Myocyte (in vitro differentiated cells): ENCODE measurements at regions not wholly inside any gene's neighbourhood (a gene's known extent, or its start where the extent isn't known, plus 50 kb on each side); places are given as distances from the start of the nearest gene placed in this dataset.

Experiments used
- DNase-seq: peaks from one replicate; pipeline ENCODE4 v3.0.0-alpha.2; 2012; ENCODE audit warnings: low read depth

DNA sequence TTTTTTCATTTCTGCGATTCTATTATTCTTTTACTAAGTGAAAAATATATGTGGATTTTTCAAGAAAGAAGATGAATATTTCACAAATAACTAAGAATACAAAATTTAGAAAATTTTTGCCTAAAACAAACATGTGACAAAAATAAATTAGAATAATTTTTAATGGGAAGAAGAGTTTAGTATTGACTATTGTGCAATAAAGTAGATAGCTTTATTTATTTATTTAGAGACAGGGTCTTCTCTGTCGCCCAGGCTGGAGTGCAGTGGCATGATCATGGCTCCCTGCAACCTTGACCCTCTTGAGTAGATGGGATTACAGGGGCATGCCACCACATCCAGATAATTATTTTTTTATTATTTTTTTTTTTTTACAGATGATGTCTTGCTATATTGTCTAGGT lies 95.3 kb upstream of the PAQR3 start:
- DNase-seq, result no peak

DNA sequence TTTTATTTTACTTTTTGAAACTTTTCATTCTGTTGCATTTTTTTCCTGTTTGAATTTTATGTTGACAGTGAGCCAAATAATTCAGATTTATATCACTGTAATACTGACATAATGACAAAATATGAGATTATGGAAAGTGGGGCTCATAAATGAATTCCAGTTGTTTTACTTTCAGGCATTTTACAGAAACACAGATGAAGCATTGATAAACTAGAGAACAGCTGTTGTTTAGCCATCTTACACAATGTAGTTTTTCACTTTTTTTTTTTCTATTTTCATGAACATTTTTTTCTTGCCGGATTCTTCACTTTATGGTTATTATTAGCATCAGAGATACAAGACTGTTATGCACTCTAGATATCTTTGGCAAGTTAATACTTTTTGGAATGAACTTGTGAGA lies 91.7 kb upstream of the PAQR3 start:
- DNase-seq, result no peak

DNA sequence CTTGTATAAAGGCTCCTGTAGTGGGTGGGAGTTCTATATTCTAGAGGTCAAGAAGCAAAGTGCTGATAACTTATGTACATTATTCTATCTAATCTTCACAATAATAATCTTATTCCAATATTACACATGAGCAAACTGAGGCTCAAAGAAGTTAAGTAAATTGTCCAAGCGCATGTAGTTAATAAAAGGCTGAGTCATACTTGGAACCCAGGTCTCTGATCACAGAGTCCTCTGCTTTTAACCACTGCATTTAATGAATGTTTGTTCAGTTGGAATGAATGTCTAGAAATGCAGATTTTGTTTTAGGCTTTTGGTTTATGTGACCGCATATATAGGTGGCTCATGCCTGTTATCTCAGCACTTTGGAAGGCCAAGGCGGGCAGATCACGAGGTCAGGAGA lies 88.4 kb upstream of the PAQR3 start:
- DNase-seq, result no peak

DNA sequence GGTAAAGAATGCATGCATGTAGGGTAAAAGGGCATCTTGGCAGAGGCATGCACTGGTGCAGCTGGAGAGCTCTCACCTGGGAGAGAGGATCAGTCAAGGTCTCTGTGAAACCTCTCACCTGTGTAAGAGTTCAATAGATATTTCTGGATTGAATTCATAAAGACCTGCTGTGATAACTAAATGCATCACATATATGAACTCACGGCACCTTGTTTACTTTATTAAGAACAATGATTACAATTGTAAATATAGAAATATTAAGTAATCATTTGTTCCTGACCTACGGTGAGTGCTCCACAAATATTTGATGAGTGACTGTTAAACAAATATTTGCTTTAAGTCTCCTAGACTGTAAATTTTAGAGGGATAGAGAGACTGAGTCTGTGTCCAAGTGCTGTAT lies 85.9 kb upstream of the PAQR3 start:
- no peak for DNase-seq

DNA sequence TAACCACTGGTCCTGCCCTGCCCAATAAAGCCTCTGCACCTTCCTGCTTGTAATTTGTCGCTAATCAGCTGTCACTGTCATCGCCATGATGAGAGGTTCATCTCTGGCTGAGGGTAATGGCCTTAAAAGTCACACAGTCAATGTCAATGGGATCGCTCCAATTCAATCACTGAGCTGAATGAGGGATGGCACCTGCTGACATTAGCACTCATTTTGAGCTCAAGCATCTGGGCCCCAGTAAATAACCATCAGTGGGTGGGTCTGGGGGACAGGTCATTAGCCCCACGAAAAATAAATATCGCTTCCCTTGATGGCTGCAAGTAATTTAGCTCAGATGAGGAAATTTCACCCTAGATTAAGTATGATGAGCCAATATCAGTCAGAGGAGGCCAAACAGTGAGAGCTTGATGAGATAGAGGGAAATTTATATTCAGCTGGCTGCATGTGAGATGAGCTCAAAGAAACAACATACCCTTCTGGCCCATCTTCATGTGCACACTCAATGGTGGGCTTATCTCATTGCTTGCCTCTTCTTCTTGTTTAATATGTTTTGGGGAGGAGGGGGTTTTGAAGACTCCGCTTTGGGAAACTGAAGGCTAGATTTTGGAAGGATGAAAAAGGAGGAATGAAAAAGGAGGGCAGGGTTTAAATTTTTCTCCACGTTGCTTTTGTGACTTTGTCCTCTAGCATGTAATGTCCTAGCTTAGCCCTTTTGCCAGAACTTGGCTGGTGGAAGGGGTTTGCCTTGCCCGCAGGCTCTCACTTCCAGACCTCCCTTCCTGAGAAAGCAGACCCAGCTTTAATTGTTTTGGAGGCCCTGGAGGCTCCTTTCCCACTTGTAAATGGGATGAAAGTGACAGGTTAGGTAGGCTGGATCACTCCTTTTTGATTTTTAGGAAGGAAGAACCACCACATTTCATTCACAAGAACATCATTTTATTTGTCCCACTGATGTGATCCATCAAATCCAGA lies 84.8 kb upstream of the PAQR3 start:
- no peak for DNase-seq

DNA sequence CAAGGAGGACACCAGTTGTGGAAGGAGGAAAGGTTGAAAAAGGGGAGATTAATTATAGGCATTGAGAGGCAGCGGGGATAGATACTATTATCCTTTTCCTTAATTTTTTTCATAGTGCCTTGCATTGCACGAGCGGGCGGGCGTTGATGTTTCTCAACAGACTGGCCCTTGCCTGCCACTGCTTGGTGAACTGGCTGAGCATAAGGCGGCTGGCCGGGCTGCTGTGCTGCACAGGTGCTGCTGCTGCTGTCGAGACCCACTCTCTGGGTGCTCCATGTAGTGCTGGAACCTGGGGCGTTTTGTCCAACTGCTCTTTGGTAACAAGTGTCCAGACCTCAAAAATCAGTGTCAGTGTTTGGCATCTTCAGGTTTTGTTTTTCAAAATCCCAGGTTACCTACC lies 83.3 kb upstream of the PAQR3 start:
- DNase-seq, result no peak

DNA sequence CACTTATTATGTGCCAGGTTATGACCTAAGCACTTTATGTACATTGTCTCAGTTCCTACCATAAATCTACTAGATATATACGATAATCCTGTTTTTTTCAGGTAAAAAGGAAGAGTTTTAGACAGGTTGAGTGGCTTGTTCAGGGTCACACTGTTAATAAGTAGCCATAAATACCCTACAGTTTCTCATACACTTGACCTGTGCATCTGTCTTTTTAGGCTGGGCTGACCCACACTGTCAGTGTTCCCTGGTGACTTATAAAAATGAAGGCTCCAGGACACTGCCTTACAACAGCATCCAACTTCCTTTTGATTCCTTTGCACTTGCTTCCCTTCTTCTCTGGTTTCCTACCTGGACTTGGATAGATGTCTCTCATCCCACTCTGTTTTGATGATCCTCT lies 78.2 kb upstream of the PAQR3 start:
- DNase-seq, result no peak

DNA sequence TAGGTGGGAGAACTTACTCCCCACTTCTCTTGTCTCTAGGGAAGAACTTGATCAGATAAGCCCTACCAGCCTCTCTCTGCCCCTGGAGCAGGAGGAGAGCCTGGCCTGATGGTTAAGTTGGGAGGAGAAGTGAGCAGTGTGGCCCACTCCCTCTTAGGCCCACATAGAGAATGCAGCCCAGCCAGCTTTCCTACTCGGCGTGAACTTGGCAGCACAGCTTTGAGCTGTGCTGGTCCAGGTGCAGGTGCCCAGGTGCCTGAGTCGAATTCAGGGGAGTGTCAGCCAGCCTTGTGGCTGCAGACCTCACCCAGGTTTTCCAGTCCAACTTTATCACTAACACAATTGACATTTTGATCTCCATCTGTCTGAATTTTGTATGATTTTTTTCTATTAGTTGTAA lies 77.6 kb upstream of the PAQR3 start:
- DNase-seq, result no peak

DNA sequence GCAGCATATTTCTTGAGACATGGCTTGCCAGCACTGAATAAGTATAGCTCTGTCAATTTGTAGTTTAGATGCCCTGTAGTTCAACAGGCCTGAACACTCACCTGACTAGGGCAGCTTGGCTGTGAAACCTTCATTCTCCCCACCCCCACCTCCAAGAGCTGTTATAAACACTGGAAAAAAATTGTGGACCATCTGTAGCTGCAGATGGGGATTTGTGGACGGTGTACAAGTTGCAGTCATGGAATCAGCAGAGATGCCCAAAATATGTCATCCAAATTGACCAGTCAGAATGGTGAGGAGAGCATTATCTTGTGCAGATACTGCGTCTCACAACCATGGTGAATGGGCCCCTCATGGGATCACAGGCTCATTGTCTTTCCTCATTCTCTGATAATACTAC lies 76.2 kb upstream of the PAQR3 start:
- DNase-seq, result no peak

DNA sequence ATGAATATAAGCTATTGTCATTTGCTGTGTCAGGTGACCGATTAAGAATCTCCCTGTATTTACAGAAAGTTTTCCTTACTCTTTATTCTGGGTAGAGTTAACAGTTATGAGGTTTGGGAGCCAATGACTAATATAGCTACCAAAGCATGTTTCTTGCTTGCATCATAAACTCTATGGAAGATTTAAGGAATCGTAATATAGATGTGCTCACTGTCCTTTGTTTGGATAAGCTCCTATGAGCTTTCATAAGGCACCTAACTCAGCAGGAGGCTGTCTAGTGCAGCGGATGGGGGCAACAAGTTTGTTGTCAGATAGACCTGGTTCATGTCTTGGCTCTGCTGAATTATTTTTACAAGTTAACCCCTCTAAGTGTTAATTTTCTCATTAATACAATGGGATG lies 75.0 kb upstream of the PAQR3 start:
- no peak for DNase-seq

DNA sequence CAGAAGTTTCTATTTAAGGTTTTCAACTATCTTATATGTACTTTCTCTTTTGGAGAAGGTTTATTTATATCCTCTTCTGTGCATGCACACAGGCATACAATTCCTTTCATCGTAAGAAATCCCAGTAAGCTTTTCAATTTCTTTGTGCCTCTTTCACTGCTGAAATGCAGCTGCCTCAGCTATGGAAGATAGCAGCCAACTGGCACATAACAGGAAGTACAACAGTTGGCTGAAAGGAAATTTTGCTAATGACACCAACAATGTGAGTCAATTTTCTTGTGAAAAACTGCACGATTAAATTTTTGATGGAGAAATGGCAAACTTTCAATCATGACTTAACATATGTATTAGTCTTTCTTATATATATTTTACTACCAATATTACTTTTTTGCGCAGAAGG lies 74.5 kb upstream of the PAQR3 start:
- DNase-seq, result no peak

DNA sequence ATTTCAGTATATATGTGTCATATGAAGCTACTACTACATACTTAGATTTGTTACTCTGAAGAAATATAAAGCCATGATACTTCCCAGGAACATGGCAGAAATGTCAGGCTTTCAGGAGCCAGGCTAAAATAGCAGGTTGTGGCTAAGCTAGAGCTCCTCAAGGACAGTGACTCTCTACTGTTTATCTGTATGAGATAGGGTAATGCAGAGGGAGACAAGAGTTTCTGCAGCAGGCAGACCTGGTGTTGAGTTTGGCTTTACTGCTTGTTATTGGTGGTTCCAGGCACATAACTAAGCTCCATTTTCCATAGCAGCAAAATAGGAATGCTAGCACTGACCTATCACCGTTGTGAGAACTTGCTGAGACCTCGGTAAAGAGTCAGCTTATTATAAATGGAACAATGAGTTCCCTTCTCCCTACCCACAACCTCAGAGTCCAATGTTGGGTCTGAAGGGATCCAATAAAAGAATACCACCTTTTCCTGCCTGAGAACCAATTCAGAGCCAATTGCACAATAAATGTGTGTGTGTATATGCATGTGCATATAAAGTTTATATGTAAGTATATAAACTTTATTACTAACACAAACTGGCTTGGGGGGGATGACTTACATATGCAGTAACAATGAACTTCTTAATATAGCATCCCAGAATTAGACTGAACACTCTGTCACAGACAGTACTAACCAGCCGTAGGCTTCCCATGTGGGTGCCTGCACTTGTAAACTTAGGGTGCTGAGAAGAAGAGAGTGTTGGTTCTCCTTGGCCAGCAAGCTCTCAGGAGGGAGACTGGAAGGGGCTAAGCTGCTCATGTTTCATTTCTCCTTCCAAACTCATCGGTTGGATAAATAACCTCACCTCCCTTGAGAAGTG lies 51.9 kb upstream of the PAQR3 start:
- DNase-seq, result no peak

DNA sequence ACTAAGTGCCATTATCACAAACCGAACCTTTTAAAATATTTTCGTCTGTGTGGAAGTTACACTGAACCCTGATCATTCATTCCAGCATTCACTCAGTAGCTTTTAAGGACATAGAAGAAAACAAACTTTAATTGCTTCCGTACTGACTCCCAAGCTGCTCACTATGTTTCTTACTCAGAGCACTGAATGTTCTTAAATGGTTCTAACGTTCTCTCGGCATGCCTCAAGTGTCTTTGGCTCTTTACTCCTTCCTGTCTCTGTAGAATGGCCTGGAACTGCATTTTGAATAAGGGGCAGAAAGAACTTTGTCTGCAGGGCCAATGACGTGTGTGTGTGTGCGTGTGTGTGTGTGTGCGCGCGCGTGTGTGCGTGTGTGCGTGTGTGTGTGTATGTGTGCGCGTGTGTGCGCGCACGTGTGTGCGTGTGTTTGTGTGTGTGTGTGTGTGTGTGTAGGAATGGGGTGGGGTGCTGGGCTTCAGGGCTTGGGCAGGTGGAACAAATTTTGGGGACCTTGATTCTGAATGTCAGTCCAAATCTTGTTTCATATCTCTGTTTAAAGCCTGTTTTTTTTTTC lies 50.5 kb upstream of the PAQR3 start:
- no peak for DNase-seq
